Effector memory CD8-positive, alpha-beta T cell (primary cell): ENCODE measurements at regions not wholly inside any gene's neighbourhood (a gene's known extent, or its start where the extent isn't known, plus 50 kb on each side); places are given as distances from the start of the nearest gene placed in this dataset.

Source experiments
- ATAC-seq: fragments of 150-1000 bp; cut with Tn5 transposase; replicated peaks from 2 replicates; pipeline ENCODE4 v1.10.0; 2021; ENCODE audit warnings: mild to moderate bottlenecking, moderate library complexity
- DNase-seq, 3 experiments: peaks; one replicate each; pipeline ENCODE4 v3.0.0; 2021
- H3K27ac Mint-ChIP-seq, 2 donors: one replicate each; pipeline ENCODE4 v1.8.0; 2022; ENCODE audit warnings: mild to moderate bottlenecking in 2 of 2, mixed read lengths in 2 of 2, moderate library complexity in 2 of 2
- H3K27me3 Mint-ChIP-seq, 2 donors: one replicate each; pipeline ENCODE4 v1.8.0; 2022; ENCODE audit warnings: mixed read lengths in 2 of 2
- H3K36me3 Mint-ChIP-seq: one replicate; pipeline ENCODE4 v1.8.0; 2022; ENCODE audit warnings: mild to moderate bottlenecking, moderate library complexity, mixed read lengths; ENCODE audit not compliant: insufficient read depth
- H3K4me1 Mint-ChIP-seq, 2 donors: one replicate each; pipeline ENCODE4 v1.8.0; 2022; ENCODE audit warnings: low read depth in 2 of 2, mixed read lengths in 2 of 2
- H3K4me3 Mint-ChIP-seq, 2 donors: one replicate each; pipeline ENCODE4 v1.8.0; 2022; ENCODE audit warnings: mild to moderate bottlenecking in 2 of 2, mixed read lengths in 2 of 2, moderate library complexity in 2 of 2
- H3K9me3 Mint-ChIP-seq, 2 donors: one replicate each; pipeline ENCODE4 v1.8.0; 2022; ENCODE audit warnings: mixed read lengths in 2 of 2

- Mint-ChIP-seq H3K27ac (no peak overlapping the region), H3K4me3 (no peak overlapping the region), H3K27me3 (peaks cover 34 to 39% of the 10 kb centered on the region in 2 donors), H3K9me3 (no peaks in the 10 kb centered on the region), H3K36me3 (no peaks in the 10 kb centered on the region), H3K4me1 (no peaks in the 10 kb centered on the region)
- ATAC-seq, result no peak
- no peak for DNase-seq
These were observed 210.0 kb upstream of the DYNLRB2 start for GRCh38 chr16:80330803-80331202.

GRCh38 chr16:80330150-80330549 lies 210.6 kb upstream of the DYNLRB2 start:
- ATAC-seq (no peak), DNase-seq (no peak)
- Mint-ChIP-seq H3K9me3 (no peaks in the 10 kb centered on the region), H3K4me1 (no peaks in the 10 kb centered on the region), H3K36me3 (no peaks in the 10 kb centered on the region), H3K4me3 (no peak overlapping the region), H3K27ac (no peak overlapping the region), H3K27me3 (peaks cover 29 to 37% of the 10 kb centered on the region in 2 donors)

- Mint-ChIP-seq H3K4me1 (no peaks in the 10 kb centered on the region), H3K36me3 (no peaks in the 10 kb centered on the region), H3K27me3 (peaks cover 22 to 32% of the 10 kb centered on the region in 2 donors), H3K9me3 (no peaks in the 10 kb centered on the region), H3K27ac (no peak overlapping the region), H3K4me3 (no peak overlapping the region)
- no peak for ATAC-seq
- no peak for DNase-seq
These were observed 213.1 kb upstream of the DYNLRB2 start for GRCh38 chr16:80327740-80328139.

- DNase-seq (no peak), ATAC-seq (no peak)
- H3K36me3 Mint-ChIP-seq, result no peaks in the 10 kb centered on the region
- H3K27me3 Mint-ChIP-seq, result peaks cover 16 to 35% of the 10 kb centered on the region in 2 donors
- no peak overlapping the region for H3K4me3 Mint-ChIP-seq
- no peaks in the 10 kb centered on the region for H3K4me1 Mint-ChIP-seq
- no peak overlapping the region for H3K27ac Mint-ChIP-seq
- H3K9me3 Mint-ChIP-seq, result peaks cover 0 to 6% of the 10 kb centered on the region in 2 donors
These were observed 216.4 kb upstream of the DYNLRB2 start for GRCh38 chr16:80324371-80324770.

- DNase-seq (no peak), ATAC-seq (no peak)
- Mint-ChIP-seq H3K4me1 (no peaks in the 10 kb centered on the region), H3K36me3 (no peaks in the 10 kb centered on the region), H3K4me3 (no peak overlapping the region), H3K27ac (no peak overlapping the region), H3K27me3 (peaks cover 13 to 35% of the 10 kb centered on the region in 2 donors), H3K9me3 (peaks cover 0 to 7% of the 10 kb centered on the region in 2 donors)
These were observed 217.0 kb upstream of the DYNLRB2 start for GRCh38 chr16:80323808-80324195.

GRCh38 chr16:80323187-80323807 lies 217.5 kb upstream of the DYNLRB2 start:
- DNase-seq, result no peak
- H3K4me1 Mint-ChIP-seq, result no peaks in the 10 kb centered on the region

GRCh38 chr16:80319181-80319580 lies 221.6 kb upstream of the DYNLRB2 start:
- peaks cover 27 to 45% of the 10 kb centered on the region in 2 donors for H3K27me3 Mint-ChIP-seq
- H3K27ac Mint-ChIP-seq, result no peak overlapping the region
- no peaks in the 10 kb centered on the region for H3K4me1 Mint-ChIP-seq
- H3K4me3 Mint-ChIP-seq, result no peak overlapping the region
- peaks cover 0 to 13% of the 10 kb centered on the region in 2 donors for H3K9me3 Mint-ChIP-seq
- DNase-seq (no peak), ATAC-seq (no peak)
- H3K36me3 Mint-ChIP-seq, result no peaks in the 10 kb centered on the region

More at GRCh38 chr16:80323187-80323807, 217.5 kb upstream of the DYNLRB2 start:
- Mint-ChIP-seq H3K4me3 (no peak overlapping the region), H3K9me3 (peaks cover 0 to 12% of the 10 kb centered on the region in 2 donors), H3K36me3 (no peaks in the 10 kb centered on the region), H3K27ac (no peak overlapping the region), H3K27me3 (peaks cover 15 to 37% of the 10 kb centered on the region in 2 donors)
- no peak for ATAC-seq

GRCh38 chr16:80318107-80318506 lies 222.7 kb upstream of the DYNLRB2 start:
- ATAC-seq, result no peak
- H3K36me3 Mint-ChIP-seq, result no peaks in the 10 kb centered on the region
- no peak overlapping the region for H3K27ac Mint-ChIP-seq
- no peaks in the 10 kb centered on the region for H3K4me1 Mint-ChIP-seq
- H3K4me3 Mint-ChIP-seq, result no peak overlapping the region
- H3K9me3 Mint-ChIP-seq, result peaks cover 0 to 13% of the 10 kb centered on the region in 2 donors
- peaks cover 35 to 52% of the 10 kb centered on the region in 2 donors for H3K27me3 Mint-ChIP-seq
- DNase-seq, result no peak

- H3K27ac Mint-ChIP-seq, result no peak overlapping the region
- H3K4me3 Mint-ChIP-seq, result no peak overlapping the region
- ATAC-seq, result no peak
- H3K4me1 Mint-ChIP-seq, result no peaks in the 10 kb centered on the region
- H3K9me3 Mint-ChIP-seq, result peaks cover 0 to 13% of the 10 kb centered on the region in 2 donors
- H3K36me3 Mint-ChIP-seq, result no peaks in the 10 kb centered on the region
- peaks cover 40 to 57% of the 10 kb centered on the region in 2 donors for H3K27me3 Mint-ChIP-seq
- no peak for DNase-seq
These were observed 223.2 kb upstream of the DYNLRB2 start for GRCh38 chr16:80317599-80318037.

GRCh38 chr16:80317116-80317515 lies 223.7 kb upstream of the DYNLRB2 start:
- no peaks in the 10 kb centered on the region for H3K36me3 Mint-ChIP-seq
- H3K27ac Mint-ChIP-seq, result no peak overlapping the region
- no peaks in the 10 kb centered on the region for H3K4me1 Mint-ChIP-seq
- no peak for ATAC-seq
- peaks cover 0 to 13% of the 10 kb centered on the region in 2 donors for H3K9me3 Mint-ChIP-seq
- no peak overlapping the region for H3K4me3 Mint-ChIP-seq
- peaks cover 44 to 61% of the 10 kb centered on the region in 2 donors for H3K27me3 Mint-ChIP-seq
- no peak for DNase-seq

GRCh38 chr16:80314042-80314441 lies 226.8 kb upstream of the DYNLRB2 start:
- no peaks in the 10 kb centered on the region for H3K4me1 Mint-ChIP-seq
- DNase-seq (no peak), ATAC-seq (no peak)
- H3K27me3 Mint-ChIP-seq, result peaks cover 47 to 60% of the 10 kb centered on the region in 2 donors
- H3K9me3 Mint-ChIP-seq, result peaks cover 0 to 6% of the 10 kb centered on the region in 2 donors
- H3K27ac Mint-ChIP-seq, result no peak overlapping the region
- no peaks in the 10 kb centered on the region for H3K36me3 Mint-ChIP-seq
- no peak overlapping the region for H3K4me3 Mint-ChIP-seq

- ATAC-seq (no peak), DNase-seq (no peak)
- H3K4me3 Mint-ChIP-seq, result no peak overlapping the region
- no peaks in the 10 kb centered on the region for H3K36me3 Mint-ChIP-seq
- peaks cover 34 to 70% of the 10 kb centered on the region in 2 donors for H3K27me3 Mint-ChIP-seq
- no peaks in the 10 kb centered on the region for H3K9me3 Mint-ChIP-seq
- no peaks in the 10 kb centered on the region for H3K4me1 Mint-ChIP-seq
- no peak overlapping the region for H3K27ac Mint-ChIP-seq
These were observed 231.6 kb upstream of the DYNLRB2 start for GRCh38 chr16:80309178-80309577.

GRCh38 chr16:80305410-80305809 lies 235.4 kb upstream of the DYNLRB2 start:
- no peaks in the 10 kb centered on the region for H3K4me1 Mint-ChIP-seq
- H3K4me3 Mint-ChIP-seq, result no peak overlapping the region
- no peak overlapping the region for H3K27ac Mint-ChIP-seq
- peaks cover 27 to 50% of the 10 kb centered on the region in 2 donors for H3K27me3 Mint-ChIP-seq
- no peak for ATAC-seq
- no peaks in the 10 kb centered on the region for H3K9me3 Mint-ChIP-seq
- DNase-seq, result no peak
- H3K36me3 Mint-ChIP-seq, result no peaks in the 10 kb centered on the region

GRCh38 chr16:80303691-80304090 lies 237.1 kb upstream of the DYNLRB2 start:
- Mint-ChIP-seq H3K9me3 (no peaks in the 10 kb centered on the region), H3K27me3 (peaks cover 27 to 36% of the 10 kb centered on the region in 2 donors), H3K4me1 (no peaks in the 10 kb centered on the region), H3K4me3 (no peak overlapping the region), H3K36me3 (no peaks in the 10 kb centered on the region), H3K27ac (no peak overlapping the region)
- DNase-seq, result no peak
- ATAC-seq, result no peak
